HG02852 (cell line): ENCODE measurements at regions not wholly inside any gene's neighbourhood (a gene's known extent, or its start where the extent isn't known, plus 50 kb on each side); places are given as distances from the start of the nearest gene placed in this dataset.

Experiments used
- ATAC-seq: cut with Tn5 transposase; IDR thresholded peaks from one replicate; pipeline ENCODE4 v1.9.1; 2021; ENCODE audit warnings: mild to moderate bottlenecking, moderate library complexity; ENCODE audit not compliant: unreplicated experiment

DNA sequence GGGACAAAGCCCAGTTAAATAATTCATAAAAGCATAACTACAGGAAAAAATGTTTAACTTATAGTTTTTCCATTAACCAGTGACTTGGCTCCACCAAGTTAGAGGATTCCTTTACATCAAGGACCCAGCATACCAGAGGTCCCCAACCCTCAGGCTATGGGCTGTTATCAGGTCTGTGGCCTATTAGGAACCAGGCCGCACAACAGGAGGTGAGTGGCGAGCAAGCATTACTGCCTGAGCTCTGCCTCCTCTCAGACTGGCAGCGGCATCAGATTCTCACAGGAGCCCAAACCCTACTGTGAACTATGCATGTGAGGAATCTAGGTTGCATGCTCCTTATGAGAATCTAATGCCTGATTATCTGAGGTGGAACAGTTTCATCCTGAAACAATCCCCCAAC lies 303.1 kb downstream of the ELAVL2 start:
- ATAC-seq = no peak

DNA sequence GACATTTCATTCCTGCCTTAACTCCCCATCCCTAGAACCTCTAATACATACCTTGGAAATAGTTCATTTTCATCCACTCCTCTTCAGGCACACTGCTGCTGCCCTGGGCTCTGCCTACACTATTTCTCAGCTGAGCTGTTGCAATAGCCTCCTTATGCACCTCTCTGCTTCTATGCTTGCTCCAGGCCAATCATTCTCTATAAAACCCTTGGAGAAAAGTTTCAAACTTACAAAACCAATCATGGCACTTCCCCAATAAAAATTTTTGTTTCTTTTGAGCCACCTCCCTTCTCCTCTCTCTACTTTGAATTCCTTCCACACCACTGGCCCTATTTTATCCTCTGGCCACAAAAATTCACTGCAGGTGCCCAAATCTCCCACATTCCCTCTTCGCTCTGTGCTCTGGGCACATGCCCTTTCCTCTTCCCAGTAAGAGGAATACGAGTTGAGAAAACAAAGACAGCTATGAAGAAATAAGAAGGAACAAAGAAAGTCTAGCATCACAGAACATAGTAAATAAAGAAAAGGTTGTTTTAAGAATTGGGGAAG lies 301.4 kb downstream of the ELAVL2 start:
- no peak for ATAC-seq

DNA sequence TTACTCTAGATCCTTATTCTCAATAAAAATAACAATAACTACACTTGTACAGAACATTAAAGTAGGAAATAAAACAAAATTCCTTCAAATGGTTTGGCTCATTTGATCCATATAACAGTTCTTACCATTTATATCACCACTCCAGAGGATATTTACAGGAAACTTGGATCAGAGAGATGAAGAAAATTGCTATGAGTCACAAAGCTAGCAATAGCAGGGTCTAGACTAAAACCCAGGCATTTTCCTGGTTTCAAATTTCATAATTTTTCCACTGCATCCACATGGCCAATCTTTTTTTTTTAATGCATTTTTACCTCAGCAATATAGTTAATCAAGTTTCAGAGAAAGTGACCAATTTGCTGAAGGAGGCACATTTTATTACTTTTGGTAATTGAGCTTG lies 299.2 kb downstream of the ELAVL2 start:
- ATAC-seq = no peak

DNA sequence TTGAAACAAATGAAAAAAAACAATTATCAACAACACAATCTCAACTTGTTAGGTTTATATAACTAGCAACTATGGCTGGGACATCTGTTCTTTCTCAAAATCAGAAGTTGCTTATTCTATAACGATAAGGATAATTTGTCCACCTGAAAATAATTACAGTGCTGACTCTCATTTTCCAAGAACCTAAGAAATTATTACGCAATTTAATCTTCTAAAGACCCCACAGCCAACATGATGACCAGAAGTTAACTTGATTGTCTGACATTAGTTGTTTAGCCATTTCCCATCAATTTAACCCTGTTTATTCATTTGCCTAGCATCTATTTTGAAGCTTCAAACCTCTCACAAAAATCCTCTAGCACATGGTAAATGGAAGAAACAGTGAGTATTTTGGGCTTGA lies 293.8 kb downstream of the ELAVL2 start:
- ATAC-seq = no peak

DNA sequence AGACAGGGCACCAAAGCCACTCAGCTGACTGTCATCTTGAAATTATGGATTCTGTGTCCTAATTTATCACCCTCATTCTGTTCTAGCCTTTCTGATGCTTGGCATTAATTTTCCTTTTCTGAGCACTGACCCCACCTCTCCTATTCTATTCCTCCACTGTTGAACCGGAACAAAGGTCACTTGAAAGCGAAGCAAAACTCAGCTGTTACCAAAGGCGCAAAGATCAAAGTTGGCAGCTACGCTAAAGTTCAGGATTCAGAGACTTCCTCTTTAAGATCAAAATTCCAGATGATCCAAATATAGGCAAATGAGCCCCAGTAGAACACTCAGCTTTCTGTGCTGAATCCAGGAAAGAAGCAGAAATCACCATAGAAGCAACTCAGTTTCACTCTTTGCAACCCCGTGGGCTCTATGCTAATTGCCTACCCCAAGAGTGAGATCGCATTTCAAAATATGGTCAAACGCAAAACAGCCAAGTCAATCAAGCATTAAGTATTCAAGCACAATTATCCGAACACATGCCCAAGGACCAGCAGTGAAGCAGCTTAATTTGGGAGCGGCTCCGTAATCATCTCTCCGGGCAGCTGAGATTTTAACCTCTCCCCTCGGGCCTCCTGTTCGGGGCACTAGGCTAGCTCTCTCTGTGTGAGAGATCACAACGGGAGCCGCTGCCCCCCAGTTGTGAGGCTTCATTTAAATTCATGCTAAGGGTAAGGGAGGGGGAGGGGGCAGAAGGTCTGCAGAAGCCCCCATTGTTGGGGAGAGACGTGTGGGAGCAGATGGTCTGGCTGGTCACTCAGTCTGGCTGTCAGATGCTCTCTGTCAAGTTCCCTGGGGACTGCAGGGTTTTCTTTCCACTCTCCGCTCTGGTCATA lies 288.6 kb downstream of the ELAVL2 start:
- no peak for ATAC-seq

DNA sequence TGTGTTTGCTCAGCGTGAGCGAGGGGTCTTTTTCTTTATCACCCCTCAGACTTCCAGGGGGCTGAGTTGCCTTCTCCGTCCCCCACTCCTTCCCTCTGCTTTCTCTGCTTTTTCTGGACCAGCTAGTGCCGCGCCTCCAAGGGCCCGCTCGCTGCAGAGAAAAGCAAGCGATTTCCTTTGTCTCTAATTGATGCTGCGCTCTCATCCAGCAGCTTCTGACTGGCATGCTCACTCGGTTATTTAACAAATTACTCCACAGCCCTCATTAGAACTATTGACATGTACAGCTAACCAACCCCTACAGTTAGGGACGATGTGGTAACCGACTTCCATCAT lies 288.0 kb downstream of the ELAVL2 start:
- ATAC-seq = no peak

DNA sequence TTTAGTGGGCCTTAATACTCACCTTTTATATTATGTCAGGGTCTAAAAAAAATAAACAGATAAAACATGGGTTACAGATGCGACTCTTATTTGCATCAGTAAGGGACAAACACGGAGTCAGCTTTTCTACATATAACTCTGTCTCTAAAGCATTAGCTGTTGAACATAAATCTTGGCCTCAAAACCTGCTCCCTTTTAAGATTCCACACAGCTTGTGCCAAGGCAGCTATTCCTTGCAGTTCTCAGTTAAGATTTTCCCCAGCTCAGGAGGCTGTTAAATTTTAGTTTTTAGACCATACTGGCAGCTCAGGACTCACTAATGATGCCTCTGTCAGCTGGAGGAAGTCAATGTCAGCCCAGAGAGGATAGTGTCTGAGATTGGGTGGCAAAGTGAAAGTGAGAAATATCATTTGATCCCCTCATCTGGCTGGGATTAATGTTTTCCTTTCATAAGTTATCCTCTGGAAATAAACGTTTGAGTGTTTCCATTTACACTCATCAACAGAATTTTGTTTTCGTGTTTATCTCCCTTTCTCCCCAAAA lies 287.5 kb downstream of the ELAVL2 start:
- no peak for ATAC-seq

DNA sequence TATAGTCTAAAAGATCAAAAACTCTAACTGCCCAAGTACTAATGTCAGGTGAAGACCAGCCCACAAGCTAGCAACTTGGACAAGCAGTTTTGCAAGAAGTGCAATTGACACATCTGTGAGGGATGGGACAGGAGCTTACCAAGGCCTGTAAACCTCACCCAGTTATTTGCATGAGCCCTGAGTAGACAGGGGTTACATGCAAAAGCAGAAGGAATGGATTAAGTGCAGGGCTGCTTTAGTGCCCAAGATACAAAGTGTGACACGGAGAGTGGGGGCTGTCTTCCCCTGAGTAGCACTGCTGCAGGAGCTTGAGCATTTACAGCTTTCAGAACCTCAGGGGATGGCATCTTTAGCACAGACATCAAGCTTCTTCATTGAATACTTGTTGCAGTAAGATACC lies 286.7 kb downstream of the ELAVL2 start:
- ATAC-seq = no peak

DNA sequence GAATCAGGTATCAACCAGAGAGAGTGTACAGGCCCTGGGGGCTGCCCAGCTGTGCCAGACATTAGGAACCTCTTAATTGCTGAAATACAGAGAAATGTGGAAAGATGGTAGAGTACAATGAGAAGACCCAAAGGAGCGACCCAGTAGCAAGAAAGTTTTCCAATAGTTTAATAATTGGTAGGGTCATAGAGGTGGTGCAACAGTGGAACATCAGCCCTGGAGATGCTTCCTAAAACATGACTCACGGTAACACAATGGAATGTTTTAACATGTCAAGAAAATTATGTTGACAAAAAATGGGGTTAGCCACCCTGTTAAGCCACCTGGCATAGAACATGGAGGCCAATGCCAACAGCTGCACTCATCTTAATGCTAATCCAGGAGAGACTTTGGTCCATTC lies 284.1 kb downstream of the ELAVL2 start:
- no peak for ATAC-seq

DNA sequence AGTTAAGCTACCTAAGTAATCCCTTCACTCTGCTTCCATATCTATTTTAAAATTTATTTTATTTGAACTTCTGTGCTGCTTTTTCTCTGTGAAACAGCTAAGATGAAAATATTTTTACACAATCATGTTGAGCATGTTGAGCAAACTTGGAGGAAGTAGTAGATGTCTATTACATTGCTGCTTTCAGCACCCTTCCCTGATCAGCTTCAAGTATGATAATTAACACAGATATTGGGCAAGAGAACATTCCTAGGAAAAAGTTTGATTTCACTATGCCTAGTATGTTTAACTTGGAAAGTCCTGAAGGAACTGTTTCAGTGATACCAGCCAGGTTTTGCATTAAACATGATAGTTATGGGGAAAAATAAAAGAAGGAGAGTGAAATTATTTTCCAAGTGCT lies 283.6 kb downstream of the ELAVL2 start:
- no peak for ATAC-seq

DNA sequence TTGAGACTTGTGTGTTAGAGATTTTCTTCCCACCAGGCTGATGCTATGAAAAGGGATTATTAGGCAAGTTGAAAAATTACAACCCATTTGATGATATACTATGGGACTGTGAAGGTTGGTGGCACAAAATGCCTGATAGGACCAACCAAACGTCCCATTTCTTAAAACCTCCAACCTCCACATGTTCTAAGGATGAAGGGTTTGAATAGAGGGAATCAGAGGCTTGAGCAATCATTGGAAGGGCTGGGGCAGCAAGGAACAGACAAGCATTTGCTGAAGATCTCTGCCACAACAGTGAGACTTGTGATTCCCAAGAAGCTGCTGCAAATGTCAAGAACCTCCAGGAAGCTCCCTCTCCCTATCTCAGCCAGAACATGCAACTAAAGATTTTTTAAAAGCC lies 283.1 kb downstream of the ELAVL2 start:
- ATAC-seq = no peak

DNA sequence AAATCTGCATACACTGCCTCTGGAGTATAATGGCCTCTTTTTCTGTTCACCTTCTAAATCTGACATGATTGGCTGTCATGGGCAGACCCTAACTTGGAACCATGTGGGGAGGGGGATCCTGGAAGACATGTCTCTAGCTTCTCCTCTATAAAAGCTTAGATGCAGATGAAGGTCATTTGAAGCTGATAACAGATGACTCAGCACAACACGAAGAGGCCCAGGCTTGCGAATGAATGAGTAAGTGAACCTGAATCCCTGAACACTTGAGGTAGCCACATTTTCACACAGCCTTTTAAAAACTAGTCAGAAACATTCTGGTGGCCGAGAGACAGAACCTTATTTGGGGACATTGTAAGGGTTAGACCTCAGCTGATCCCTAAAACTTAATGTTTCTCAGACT lies 282.6 kb downstream of the ELAVL2 start:
- ATAC-seq = no peak

DNA sequence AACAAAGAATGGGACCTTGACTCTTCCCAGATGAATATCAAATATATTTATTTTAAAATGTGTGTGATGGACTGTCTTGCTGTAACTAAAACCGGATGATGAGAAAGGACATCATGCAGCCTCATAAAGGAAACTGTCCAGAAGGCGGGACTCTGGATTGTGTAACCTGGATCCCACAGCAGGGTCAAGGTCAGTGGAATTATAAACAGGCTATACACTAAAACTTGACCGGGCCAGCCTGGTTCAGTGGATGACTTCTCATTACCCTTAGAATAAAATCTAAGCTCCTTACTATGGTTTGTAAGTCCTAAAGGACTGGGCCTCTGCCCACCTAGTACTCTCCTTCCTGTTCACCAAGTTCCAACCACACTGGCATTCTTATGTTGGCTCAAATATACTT lies 280.3 kb downstream of the ELAVL2 start:
- ATAC-seq = no peak

DNA sequence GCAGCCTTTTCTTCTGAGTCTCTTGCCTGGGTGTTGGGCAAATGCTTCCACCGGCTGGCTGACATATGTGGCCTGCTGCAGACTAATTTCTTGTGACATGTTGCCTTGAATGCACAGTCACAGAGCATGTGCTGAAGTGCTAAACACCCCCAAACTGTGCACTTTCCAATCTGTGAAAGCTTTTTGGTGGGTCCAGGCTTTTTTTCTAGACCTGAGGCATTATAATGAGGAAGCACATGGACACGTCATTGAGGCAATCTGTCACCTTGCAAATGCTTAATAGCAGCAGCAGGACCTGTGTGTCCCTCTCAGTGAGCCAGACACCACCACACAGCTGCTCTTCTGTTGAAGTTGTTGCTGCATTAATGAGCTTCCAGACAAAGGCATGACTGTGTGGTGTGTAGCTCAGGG lies 274.7 kb downstream of the ELAVL2 start:
- no peak for ATAC-seq

DNA sequence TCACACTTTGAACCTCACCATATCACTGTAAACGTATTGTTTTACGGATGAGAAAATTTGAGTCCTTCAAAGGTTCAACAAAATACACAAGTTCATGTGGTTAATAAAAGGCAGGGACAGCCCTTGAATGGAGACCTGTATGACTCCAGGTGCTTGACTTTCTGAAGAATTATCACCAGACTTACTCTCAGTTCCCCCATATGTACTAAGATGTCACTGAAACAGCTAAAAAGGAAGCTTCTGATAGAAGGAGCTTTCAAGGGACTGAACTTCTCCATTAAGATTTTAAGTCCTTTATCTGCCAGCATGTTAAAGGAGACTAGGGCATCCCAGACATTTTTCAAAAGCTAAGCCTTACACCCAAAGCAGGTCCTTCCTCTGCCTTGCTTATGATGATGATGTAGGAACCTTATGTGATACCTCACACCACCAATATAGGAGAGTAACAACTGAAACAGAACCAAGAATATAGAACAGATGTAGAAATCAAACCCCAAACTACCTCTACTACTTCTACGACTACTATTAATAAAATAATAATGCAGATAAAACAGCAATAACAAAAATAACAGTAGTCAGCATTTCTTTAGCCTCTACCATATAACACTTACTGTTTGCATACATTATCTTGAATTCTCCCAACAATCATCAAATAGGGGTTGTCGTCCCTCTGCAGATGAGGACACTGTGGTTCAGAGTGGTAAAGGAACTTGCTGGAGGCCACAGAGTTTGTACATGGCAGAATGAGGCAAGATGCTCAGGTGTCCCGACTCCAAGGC lies 273.9 kb downstream of the ELAVL2 start:
- no peak for ATAC-seq

DNA sequence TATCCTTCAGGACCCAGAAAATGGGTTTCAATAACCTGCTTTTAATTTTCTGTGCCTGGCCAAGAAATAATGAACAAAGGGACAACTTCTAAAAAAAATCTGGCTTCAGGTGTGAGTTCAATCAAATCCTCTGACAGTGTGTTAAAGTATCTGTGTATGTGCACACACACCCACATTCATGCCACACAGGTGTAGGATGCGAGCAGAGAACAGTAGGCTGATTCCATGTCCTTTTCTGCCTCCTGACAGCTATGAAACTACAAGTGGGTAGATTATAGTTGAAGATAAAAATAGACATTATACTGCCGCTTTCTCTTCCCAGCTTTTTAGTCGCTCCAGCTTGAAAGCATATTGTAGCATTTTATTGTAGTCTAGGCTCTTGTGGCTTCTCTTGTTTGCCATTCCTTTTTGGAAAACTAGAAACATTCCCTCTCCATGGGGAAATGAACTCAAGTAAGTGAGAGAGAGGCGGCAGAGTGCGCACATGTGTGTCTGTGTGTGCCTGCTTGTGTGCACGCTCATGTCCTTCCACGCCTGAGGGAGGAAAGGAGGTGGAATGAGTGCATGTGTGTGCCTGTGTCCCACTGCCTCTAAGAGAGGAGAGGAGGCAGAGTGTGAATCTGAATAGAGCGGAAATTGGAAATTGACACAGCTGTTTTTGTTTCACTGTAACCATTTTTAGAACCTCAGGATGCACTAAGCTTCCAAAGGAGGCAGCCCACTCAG lies 273.0 kb downstream of the ELAVL2 start:
- no peak for ATAC-seq

DNA sequence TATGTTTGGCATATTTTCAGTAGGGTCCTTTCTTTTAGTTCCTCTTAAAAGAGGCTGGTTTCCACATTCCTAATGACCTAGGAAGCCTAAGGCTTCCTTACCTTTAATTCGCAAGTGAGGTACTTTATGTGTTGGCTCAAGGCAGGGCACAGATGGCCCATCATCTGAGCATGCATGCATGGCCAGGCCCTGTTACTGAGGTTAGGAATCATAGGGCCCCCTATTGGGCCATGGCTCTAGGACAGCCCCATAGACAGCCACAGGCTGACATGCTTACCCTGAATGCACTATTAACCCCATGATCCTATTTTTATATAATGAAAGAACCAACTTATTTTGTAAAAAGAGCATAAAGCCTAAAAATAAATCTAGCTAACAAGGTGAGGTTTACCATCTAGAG lies 271.4 kb downstream of the ELAVL2 start:
- no peak for ATAC-seq

DNA sequence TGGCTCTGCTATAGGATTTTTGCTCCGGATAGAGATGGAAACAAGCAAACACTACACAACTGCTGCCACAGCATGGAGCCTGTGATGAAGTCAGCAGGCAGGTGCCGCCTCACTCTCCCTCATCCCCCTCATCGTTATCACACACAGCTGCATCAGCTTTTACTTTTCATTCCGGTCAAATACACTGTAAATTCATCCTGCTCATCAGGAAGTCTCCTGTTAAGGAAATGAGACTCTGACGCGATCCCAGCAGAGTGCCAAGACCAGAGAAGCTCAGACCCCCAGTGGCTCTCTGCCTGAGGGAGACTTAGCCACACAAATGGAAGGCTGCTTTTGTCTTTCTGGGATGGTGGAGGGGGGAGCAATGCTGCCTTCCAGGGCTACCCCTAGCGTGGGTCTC lies 270.2 kb downstream of the ELAVL2 start:
- ATAC-seq = no peak

DNA sequence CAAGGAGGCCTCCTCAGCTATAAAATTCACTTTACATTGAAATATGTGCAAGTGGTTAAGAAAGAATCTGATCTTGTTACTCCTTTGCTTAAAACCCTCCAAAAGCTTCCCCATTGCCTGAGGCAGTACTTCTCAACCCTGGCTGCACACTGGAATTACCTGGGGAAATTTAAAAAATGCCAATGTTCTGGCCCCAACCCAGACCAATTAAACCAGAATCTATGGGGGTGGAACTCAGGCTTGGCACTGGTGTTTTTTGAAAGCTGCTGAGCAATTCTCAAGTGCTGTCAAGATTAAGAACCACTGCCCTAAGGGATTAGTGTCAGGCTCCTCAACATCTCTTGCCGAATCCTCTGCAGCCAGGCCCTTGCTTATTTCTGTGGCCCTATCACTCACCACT lies 269.6 kb downstream of the ELAVL2 start:
- ATAC-seq = no peak

DNA sequence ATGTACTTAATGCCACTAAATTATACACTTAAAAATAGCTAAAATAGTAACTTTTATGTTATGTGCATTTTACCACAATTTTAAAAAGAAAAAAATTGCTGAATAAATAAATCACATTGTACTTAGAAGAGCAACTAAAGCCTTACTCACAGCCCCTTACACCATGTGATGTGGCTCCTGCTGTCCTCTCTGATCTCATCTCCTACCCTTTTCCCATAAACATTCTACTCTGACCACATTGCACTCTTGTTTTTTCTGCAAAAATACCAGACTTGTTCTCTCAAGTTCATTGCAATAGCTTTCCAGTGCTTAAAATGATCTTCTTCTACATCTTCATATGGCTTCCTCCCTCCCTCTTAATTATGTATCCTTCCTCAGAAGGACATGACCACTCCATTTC lies 268.4 kb downstream of the ELAVL2 start:
- no peak for ATAC-seq

DNA sequence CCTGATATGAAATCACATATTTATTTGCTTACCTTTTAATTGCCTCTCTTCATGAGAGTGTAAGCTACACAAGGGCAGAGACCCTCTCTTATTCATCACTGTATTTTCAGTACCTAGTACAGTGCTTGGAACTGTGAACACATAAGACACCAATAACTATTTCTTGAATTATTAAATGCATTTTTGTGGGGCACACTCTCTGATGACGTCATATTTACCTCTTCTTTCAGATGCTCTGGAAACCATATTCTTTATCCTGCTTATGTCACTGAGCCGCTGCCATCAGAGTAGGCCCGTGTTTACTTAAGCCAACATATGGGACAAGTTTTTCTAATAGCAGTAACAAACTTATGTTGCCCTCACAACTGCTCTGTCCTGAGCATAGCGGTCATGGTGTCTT lies 266.5 kb downstream of the ELAVL2 start:
- ATAC-seq = no peak
